ENCODE measurements at regions not wholly inside any gene's neighbourhood (a gene's known extent, or its start where the extent isn't known, plus 50 kb on each side); places are given as distances from the start of the nearest gene placed in this dataset.
A peak's percentile ranks its signal among the peaks of the same experiment; 100 is the strongest.

DNA sequence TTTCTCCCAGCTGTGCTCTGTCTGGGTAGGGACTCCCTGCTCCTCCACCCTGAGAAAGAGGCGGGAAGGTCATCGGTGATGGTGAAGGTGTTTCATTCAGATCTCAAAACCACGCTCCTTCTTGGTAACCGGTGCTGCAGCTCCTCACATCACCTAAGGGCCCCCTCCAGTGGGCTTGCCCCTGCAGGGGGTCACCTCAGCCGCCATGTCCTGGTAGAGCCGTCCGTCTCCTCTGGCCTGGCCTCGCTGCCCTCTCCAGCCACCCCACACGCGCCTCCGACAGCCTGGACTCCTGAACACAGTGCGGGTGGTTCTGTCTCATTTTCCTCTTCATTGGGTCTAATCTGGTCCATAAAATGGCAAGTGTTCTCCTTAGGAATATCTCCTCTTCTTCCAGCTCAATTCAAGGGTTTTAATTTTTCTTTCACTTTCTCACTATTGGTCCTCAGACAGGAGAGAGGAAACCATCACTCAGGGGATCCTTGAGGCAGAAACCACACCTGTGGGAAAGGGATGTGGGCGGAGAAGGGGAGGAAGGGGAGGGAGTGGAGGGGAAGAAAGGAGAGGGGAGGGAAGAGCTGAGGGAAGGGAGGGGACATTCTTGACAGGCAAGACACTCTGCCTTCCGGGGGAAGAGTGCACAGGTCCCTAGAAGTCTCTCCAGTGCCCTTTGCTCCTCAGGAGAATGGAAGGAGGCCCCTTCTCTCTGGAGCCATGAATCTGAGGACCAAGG lies 1338.4 kb downstream of the TBC1D22A start:
- no peak for DNase-seq (ENCODE audit: low read depth in 4 of 4, low spot score in 2 of 4)

DNA sequence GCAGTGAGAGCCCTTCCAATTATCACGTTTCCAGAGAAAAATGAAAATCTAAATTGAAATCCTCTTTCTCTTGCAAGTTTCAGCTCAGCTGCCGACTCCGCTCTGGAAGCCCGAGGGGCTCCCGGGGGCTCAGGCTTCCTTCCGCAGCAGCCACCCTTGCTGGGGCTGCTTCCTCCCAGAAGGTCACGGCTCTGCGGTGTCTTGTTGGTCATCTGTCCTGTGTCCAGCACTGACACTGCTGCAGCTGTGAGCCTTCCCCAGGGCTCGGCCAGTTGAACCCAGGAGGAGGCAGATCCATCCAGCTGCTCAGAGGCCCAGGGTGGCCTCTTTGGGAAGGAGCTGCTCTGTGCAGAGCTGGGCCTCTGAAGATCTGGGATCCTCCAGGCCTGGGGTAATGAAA lies 1337.2 kb downstream of the TBC1D22A start:
- DNase-seq (ENCODE audit: low read depth in 4 of 4, low spot score in 2 of 4) = no peak

DNA sequence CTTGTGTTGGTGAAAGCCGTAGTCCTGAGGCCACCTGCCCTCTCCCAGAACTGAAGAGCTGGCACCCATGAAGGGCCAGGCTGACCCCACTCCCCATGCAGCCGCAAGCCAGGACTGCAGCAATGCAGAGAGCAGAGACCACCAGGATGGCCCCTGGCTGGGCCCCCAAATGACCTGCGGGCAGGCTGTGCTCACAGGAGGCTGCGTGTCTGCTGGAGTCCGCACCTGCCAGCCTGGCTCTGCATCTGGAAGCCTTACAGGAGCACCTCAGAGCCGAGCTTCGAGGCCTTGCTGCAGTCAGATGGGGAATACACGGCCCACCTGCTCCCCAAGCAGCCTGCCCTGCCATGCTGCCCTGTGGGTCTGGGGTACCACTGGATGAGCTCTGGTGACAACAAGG lies 1336.8 kb downstream of the TBC1D22A start:
- no peak for DNase-seq (ENCODE audit: low read depth in 4 of 4, low spot score in 2 of 4)

DNA sequence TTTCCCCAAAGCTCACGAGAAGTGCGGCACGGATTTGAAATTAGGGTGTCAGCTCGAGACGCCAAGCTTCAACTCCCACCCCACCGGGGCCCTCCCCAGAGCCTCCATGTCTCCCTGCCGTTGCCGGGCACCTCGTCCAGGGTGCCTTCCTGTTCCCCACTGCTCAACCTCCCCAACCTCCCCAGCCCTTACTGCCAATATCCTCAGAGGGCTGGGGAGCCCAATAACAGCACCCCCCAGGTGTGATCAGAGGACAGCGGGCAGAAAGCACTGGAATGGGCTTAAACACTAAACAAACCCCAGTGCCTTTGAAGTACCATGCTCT lies 1336.4 kb downstream of the TBC1D22A start:
- DNase-seq (ENCODE audit: low read depth in 4 of 4, low spot score in 2 of 4) = no peak

DNA sequence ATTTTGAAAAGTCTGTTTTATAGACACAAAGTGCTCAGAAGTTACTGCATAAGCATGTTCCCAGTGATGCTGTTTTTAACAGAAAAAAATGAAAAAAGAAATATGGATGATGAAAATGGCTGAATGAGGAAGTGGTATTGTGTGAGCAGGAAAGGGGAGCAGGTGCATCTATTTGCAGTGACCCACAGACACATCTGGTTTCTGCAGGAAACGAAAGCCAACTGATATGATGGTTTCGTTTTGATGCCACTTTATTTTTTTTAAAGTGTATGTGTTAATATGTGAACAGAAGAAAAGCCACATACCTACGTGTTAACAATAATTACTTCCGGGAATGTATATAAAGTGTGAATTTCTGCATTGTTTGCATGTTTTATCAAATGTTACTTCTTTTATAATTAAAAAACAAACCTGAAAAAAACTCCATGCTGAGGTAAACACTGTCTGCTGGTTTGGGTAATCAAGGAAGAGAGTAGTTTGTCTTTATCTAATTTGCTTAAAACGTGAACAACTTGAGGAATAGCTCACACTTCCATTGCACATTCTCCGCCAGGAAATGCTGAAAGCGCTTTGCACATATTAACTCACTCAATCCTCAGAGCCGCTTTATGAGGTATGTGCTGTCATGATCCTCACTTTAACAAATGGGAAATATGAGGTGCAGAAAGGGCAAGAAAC lies 1335.9 kb downstream of the TBC1D22A start:
- DNase-seq (ENCODE audit: low read depth in 4 of 4, low spot score in 2 of 4) = no peak

DNA sequence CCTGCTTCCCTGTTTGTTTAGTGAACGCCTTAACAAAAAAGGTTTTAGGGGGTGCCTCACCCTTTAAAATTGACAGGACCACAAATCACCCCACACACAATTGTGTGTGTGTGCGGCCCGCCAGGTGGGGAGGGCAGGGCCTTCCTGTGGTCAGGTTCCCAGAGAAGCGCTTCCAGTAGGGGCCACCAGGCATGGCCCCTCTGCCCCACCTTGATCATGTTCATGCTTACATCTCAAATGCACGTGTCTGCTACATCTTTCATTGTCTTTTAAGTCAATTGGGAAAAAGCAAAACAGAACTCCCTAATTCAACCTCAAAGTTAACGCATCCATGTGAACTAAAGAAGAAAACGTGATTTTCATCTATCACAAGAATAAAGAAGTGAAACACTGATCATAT lies 1335.3 kb downstream of the TBC1D22A start:
- no peak for DNase-seq (ENCODE audit: low read depth in 4 of 4, low spot score in 2 of 4)

DNA sequence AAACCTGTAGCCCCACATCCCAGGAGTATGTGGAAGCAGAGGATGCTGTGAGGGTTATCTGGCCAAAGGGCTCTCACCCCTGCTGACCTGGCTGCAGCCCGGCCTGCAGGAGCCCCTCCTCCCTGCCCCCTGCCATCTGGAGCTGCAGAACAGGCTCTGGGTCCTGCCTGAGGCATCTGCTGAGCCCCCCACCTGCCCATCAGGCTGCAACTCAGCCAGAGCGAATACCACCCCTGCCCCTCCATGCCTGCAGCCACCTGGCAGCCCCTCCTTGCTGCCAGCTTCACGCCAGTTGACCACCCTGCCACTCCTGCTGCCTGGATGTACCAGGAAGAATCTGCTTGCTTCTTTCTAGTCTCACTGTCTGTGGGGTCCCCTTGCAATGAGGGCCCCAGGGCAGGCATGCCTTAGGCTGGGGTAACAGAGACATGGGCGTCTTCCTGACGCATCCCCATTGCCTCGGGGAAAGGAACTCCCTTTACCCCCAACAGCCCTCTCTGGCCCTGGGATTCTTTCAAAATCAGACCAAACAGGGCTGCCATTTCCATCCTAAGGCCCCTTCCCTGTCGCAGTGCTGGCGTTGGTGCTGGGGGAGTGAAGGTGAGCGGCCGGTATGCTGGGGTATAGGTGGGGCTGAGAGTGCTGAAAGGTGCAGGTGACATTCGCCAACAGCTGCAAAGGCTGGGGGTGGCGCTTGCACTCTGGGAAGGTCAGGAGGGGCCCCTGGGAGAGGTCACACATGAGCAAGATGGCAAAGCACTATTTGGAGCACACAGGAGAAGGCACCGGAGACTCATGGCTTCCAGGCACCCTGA lies 1334.6 kb downstream of the TBC1D22A start:
- no peak for DNase-seq (ENCODE audit: low read depth in 4 of 4, low spot score in 2 of 4)

DNA sequence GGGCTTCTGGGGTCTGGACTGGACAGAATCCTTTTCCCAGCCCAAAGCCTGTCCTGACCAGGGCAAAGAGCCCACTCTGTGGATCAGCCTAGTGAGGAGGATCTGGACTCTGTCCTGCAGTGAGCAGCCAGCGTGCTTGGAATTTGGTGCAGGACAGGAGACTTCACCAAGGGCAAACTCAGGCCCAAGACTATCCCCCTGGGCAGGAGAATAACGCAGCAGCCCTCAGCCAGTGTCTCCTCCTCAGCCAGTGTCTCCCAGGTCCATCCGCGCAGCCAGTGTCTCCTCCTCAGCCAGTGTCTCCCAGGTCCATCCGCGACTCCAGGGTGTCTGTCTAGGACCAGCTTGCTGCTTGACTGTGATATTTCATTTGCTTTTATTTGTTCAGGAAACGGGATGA lies 1334.0 kb downstream of the TBC1D22A start:
- no peak for DNase-seq (ENCODE audit: low read depth in 4 of 4, low spot score in 2 of 4)

DNA sequence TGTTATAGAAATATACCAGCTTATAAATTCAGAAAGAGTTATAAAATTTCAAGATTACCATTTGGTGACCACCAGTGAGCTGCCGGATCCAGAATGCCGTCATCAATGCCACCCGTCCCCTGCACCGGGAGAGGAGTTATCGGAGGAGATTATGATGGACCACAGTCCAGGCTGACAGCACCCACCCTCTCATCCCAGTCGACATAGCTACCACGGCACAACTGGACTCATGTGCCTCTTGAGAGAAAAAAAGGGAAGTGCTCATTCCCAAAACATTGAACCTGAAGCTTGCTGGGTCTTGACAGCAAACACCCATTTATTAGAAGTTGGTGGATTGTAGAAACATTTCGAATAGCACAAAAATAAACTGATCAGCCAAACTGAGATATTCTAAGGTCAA lies 1331.5 kb downstream of the TBC1D22A start:
- no peak for DNase-seq (ENCODE audit: low read depth in 4 of 4, low spot score in 2 of 4)

DNA sequence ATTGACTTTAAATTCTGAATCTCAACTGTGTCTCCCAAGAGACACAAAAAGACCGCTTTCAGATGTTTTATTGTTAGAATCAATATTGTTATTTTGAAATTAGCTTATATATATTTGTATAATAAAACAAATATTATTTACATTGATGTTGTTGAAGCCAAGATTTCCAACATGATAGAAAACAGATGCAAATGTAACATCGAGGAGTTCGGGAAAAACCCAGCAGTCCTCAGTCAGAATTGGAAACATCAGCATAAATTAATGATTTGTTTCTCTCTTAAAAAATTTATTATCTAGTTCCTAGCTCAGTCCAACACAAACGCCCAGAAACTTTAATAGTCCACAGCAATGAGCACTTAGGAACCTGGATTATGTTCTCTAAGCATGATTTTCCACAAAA lies 1330.4 kb downstream of the TBC1D22A start:
- DNase-seq (ENCODE audit: low read depth in 4 of 4, low spot score in 2 of 4) = no peak

DNA sequence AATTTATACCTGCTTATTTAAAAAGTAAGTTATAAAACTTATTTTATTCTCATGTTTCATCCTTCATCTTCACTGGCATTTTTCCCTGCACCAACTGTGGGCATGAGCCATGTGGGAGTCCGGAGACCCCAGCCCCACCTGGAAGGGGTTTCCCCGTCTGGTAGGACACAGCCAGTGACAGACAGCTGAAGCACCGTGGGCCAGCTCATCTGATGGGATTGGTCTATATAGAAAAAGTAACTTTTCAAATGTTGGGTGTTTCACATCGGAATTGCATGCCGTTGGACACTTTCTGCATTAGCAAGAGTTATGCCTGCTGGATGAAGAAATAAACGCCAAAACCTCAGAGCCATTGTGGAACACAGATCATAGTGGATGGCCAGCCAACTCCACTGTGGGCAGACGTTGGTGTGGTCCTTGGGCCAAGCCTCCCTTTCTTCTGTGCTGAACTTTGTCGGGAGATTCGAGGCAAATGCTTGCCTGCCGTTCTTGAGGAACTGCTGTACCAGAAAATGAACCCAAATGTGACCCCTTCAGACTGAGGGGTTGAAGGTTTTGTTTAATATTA lies 1329.3 kb downstream of the TBC1D22A start:
- no peak for DNase-seq (ENCODE audit: low read depth in 4 of 4, low spot score in 2 of 4)

DNA sequence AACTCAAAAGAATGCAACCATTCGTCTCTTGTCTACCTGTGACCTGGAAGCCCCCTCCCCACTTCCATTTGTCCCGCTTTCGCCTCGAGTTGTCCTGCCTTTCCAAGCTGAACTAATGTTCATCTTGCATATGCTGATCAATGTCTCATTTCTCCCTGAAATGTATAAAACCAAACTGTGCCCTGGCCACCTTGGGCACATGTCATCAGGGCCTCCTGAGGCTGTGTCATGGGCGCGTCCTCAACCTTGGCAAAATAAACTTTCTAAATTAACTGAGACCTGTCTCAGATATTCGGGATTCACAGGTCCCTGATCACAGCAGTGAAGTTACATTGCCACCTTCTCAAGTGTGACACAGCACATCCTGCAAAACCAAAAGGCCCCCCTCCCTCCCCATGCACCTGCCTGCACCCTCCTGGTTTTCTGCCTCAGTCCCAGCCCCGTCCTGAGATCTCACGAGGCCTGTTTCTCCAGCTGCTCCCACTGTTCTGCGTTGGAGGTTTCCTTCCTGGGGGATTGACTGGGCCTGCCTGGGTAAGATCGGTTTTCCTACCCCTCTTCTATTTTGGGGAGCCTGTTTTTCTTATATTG lies 1328.7 kb downstream of the TBC1D22A start:
- no peak for DNase-seq (ENCODE audit: low read depth in 4 of 4, low spot score in 2 of 4)

DNA sequence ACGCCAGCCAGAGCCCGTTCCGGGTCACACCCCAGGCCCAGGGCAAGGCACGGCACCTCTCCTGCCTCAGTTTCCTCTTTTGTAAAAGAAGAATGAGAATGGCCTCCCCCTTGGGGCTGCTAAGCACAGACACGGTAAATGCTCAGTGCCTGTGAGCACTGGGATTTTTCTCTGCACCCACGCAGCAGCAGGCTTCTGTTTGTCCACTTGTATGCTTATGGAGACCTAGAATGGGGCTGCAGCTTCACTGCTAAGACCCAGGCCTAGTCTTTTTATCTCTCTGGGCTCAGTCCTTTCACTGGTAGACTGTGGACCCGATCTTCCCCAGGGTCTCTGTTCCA lies 1327.9 kb downstream of the TBC1D22A start:
- DNase-seq (ENCODE audit: low read depth in 4 of 4, low spot score in 2 of 4) = no peak

DNA sequence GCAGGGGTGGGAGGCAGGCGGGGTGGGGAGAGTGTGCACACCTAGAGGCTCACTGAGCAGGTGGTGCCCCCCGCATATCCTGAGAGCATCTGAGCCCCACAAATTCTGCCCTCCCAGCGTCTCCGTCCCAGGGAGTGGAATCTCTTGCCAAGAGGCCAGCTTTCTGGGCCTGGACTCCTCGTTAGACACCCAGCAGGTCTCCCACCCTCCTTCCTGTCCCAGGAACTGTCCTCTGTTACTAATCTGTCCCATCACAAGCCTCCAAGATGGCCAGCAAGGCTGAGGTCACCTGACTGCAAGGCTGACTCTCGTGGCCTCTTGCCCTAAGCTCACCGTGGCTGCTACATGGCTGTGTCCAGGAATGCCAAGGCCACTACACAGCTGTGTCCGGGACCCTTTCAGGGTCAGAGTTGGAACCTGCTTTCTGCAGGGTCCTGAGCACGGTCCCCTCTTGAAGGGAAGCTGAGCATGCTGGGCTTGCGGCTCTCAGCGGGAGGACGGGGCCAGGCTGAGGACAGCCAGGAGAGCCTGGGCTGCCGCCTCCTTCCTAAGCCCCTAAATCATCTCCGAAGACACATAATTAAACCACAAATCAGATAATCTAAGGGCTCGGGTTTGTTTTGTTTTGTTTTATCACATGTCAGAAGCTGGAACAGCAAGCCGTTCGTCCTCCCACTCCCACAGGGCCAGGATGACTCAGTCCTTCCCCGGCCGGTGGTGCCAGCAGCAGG lies 1327.3 kb downstream of the TBC1D22A start:
- DNase-seq (ENCODE audit: low read depth in 4 of 4, low spot score in 2 of 4) = peak in 3 of 4 donors; percentile 47 to 77 (median 59)

DNA sequence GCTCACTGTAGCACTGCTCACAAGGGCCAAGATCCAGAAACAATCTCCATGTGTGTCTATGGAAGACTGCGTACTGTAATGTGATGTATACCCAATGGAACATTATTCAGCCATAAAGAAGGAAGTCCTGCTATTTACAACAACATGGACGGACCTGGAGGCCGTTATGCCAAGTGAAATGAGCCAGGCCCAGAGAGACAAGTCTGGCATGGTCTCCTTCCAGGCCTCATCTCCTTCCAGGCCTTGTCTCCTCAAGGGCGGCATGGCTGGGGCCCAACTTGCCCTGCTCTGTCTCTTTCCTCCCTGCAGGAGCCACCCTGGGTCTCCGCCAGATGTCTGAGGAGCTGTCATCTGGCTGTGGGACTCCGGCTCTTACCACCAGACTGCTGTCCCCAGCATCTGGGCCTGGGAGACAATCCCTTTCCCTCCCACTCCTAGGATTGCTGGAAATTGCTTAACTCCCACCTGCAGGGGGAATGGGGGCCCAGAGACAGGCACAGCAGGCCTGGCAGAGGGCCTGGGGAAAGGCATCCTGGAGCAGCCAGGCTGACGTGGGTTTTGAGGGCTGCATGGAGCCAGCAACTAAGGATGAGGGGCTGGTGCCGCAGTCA lies 1326.6 kb downstream of the TBC1D22A start:
- no peak for DNase-seq (ENCODE audit: low read depth in 4 of 4, low spot score in 2 of 4)

DNA sequence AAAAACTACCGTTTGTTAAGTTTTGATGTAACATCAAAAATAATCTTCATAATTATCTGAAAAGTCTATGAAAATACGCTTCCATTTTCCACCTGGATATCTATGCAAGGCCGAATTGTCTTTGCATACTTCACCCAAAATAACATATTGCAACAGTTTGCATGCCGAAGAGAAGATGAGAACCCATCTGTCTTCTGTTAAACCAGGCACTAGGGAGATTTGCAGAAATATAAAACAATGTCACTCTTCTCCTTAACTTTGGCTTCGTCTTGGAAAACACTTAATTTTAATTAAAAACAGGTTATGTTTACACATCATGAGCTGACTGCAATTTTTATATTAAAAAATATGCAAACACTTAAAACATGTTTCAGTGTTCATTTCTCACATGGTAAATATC lies 1325.8 kb downstream of the TBC1D22A start:
- DNase-seq (ENCODE audit: low read depth in 4 of 4, low spot score in 2 of 4) = no peak

DNA sequence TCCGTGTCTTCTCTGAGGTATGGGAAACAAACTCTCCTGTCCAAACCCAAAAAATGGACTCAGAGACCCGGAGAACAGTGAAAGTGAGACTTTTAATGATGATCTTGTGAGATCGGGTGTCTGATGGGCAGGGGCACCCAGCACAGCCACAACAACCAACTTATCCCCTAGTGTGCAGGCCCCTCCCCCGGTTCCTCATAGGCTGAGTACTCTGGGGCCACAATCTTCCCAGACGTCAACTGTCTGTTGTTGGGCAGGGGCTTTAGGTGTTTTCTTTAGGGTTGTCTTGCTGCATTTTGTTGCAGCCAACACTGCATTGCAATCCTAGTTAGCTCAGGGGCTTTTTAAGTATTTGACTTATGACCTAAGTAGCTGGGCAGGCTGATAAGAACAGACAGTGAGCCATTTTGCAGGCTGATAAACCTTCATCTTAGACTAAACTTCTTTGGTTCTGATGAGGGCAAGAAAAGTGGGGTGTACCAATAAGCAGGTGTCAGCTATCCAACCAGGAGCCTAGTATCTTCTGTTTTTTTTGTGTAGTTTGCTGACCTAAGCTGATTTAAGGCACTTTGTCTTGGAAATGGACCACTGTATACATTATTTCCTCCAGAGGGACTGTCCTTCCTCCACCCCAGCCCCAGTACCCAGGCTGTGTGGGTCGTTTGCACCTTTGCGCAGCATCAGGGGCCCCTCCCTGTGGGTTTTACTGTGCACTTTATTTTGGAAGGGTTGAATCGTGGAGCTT lies 1323.6 kb downstream of the TBC1D22A start:
- no peak for DNase-seq (ENCODE audit: low read depth in 4 of 4, low spot score in 2 of 4)

DNA sequence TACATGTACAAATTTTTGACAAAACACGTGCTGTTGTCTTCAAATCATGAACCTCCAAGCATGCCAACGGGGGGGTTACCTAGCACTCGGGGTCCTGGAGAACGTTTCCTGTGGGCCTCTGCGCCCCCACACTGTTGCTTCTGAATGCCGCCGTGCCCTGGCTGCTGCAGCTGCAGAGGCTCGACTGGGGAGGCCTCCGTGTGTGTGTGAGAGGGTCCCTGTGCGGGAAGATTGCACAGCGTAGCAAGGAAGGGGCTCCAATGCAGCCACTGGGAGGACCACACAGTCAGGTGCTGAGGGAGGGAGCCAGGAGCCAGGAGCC lies 1322.2 kb downstream of the TBC1D22A start:
- no peak for DNase-seq (ENCODE audit: low read depth in 4 of 4, low spot score in 2 of 4)

DNA sequence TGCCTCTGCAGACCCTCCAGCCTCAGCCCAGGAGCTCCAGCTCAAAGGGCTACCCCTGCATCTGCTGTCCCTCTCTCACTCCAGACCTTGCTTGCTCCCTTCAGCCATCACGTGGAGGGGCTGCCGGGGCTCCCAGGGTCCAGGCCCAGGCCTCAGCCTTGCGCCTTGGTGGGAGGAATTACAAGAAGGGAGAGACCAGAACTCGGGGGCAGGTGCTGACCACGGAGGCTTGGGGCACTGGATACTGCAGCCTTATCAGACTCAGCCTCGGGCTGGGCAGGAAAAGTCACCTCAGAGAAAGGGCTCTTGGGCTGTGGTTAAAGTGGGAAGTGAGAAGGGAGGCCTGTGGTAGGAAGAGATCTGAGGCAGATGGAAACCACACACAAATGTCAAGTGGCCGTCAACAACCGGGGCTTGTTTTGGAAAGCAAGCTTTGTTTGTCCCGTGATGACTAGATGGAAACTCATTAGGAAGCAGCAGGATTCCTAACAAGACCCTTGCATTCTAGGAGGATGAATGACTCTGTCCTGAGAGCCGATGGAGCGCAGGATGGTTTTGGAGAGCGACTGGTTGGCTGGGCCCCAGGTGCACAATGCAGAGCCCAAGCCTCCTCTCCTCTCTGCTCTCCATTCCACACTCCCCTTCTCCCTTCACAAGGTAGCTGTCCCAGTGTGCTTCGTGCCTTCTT lies 1321.7 kb downstream of the TBC1D22A start:
- no peak for DNase-seq (ENCODE audit: low read depth in 4 of 4, low spot score in 2 of 4)

Data from left renal cortex interstitium (tissue), 4 donors.